Stimulated activated CD8-positive, alpha-beta memory T cell treated with anti-CD3 and anti-CD28 coated beads, Interleukin-2, amount 100 ng/mL, for 1 hour (primary cell): ENCODE measurements at regions not wholly inside any gene's neighbourhood (a gene's known extent, or its start where the extent isn't known, plus 50 kb on each side); places are given as distances from the start of the nearest gene placed in this dataset.
"Not testable (repeated sequence)": the region's sequence is repeated elsewhere in the genome, so short reads cannot be mapped to it uniquely, and the experiment has no call there.

Source experiments
- DNase-seq, 2 donors: peaks; one replicate each; pipeline ENCODE4 v3.0.0-alpha.2; 2020; ENCODE audit warnings: low read depth in 2 of 2

DNA sequence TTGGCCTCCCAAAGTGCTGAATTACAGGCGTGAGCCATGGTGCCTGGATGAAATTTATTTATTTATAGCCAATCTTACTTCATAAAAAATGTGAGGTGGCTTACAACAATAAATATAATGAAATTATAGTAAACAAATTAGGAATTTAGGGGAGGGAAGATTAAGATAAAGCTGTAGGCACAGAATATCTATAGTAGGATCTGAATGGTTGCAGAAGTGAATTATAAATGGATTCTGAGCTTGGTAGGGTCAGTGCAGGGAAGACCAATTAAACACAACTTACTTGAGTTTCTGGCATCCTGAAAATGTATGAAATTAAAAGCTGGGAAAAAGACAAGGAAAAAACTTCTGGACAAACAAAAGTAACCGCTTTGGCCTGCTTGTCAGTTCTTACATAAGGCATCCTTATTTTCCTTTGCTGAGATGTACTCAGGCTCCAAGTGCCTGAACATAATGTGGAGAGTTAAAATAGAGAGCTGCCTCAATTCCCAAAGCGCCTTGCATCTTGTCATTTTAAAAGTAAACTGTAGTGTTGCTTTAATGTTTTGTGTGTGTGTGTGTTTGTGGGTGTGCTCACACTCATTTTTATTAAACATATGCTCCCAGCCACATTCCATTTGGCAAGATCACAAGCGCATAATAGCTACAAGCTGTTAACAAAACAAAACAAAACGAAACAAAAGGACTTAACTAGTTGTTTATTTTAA is 247.3 kb downstream of the S1PR1 start:
- no peak for DNase-seq

- DNase-seq, result no peak
These were observed 248.0 kb downstream of the S1PR1 start for GRCh38 chr1:101484689-101485338.

GRCh38 chr1:101485712-101486111 is 248.9 kb downstream of the S1PR1 start:
- DNase-seq, result no peak

GRCh38 chr1:101492144-101492543 is 255.3 kb downstream of the S1PR1 start:
- not testable (repeated sequence) for DNase-seq

DNA sequence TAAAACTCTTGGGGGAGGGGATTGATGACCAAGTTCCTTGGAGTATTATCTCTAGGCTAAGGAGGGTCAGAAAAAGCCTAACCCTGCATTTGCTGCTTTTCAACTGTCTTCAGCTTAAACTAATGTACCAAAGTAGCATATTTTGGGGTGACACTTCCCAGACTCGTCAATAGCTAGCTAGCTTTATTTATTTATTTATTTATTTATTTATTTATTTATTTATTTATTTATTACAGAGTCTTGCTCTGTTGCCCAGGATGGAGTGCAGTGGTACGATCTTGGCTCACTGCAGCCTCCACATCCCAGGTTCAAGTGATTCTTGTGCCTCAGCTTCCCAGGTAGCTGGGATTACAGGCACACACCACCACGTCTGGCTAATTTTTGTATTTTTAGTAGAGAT is 257.1 kb downstream of the S1PR1 start:
- not testable (repeated sequence) for DNase-seq

DNA sequence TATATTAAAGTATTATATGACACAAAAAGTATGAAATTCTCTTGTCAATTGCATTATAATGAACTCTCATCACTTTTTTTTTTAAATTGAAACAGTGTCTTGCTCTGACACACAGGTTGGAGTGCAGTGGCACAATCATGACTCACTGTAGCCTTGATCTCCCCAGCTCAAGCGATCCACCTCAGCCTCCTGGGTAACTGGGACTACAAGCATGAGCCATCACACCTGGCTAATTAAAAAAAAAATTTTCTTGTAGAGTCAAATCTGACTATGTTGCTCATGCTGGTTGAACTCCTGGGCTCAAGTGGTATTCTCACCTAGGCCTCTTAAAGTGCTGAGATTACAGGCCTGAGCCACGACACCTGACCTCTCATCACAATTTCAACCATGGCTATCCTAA is 259.3 kb downstream of the S1PR1 start:
- no peak for DNase-seq

GRCh38 chr1:101497881-101498559 is 261.2 kb downstream of the S1PR1 start:
- no peak for DNase-seq

DNA sequence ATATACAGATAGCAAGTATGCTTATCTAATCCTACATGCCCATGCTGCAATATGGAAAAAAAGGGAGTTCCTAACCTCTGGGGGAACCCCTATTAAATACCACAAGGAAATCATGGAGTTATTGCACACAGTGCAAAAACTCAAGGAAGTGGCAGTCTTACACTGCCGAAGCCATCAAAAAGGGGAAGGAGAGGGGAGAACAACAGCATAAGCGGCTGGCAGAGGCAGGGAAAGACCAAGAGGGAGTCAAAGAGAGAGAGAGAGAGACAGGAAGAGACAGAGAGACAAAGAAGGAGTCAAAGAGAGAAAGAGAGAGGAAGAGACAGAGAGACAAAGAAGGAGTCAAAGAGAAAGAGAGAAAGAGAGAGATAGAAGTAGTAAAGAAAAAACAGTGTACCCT is 267.3 kb downstream of the S1PR1 start:
- not testable (repeated sequence) for DNase-seq

DNA sequence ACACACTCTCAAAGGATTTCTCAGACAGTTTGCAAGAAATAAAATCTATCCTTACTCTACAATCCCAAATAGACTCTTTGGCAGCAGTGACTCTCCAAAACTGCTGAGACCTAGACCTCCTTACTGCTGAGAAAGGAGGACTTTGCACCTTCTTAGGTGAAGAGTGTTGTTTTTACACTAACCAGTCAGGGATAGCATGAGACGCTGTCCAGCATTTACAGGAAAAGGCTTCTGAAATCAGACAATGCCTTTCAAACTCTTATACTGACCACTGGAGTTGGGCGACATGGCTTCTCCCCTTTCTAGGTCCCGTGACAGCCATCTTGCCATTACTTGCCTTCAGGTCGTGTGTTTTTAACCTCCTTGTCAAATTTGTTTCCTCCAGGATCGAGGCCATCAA is 268.4 kb downstream of the S1PR1 start:
- not testable (repeated sequence) for DNase-seq

DNA sequence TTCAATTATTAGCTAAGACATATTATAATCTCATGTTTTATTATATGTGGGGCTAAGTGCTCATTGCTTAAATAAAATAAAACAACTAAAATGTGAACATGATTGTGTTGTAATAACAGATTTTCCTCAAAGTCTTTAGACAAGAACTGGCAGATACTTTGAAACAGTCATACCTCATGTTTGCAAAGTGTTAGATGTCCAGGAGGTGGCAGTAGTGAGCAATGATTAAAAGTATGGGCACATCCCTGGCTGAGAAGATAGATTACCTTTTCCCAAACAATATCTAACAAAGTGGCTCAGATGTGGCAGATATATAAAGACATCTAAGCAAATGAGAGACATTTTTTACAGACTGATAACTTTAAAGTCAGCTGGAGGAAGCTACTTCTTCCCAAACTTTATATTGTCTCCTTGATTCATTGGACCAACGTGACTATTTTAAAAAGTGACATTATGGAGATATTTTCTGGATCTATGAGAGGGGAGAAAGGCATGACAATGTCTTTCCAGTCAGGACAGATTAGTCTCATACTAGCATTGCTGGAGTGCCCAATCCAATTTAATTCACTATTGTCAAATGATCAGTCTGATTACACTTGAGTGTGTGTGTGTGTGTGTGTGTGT is 269.8 kb downstream of the S1PR1 start:
- no peak for DNase-seq

DNA sequence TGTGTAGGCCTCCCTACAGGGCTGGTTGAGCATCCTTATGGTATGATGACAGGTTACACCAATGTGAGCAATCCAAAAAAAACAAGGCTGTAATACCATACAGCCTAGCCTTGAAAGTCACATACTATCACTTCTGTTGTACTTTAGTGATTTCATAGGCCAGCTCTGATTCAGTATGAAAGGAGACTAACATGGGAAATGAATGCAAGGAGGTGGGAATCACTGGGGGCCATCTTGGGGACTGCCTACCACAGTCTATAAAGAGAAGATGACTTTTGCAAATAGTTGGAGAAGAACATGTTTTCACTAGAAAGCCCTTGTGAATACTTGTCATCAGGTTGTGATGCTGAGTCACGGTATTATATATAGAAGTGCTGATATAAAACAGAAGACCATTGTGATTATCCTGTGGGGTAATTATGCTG is 270.7 kb downstream of the S1PR1 start:
- DNase-seq, result no peak

- DNase-seq, result no peak
These were observed 272.1 kb downstream of the S1PR1 start for GRCh38 chr1:101508913-101509312.

GRCh38 chr1:101509370-101509769 is 272.6 kb downstream of the S1PR1 start:
- DNase-seq, result no peak

DNA sequence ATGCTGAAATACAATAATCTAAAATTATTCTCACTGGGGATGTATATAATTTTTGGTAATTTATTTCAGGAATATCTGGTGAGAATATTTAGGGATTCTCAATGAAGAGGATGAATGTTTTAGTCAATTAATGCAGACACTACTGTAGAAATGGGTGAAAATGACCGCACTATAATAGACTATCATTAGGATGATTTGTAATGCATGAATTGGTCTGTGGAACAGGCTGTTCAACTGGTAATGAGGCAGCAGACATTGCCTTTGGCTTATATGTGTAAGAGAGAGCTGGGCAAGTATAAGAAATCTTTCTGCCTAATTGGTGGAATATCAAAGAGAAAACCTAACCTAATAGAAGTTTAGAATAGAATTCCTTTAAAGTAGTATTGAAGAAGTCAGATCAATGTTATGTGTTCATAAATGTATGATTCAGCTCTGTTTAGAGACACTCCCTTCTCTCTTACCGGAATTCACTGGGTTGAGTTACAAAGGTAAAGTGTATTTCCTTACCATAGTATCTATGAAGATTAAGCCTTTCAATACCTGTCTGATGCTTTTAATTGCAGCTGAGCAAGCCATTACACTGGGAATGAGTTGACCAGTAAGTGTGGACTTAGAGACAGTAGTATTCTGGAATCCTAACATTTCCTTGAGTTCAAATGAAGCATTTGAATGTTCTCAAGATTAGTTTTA is 274.5 kb downstream of the S1PR1 start:
- no peak for DNase-seq

- no peak for DNase-seq
These were observed 283.5 kb downstream of the S1PR1 start for GRCh38 chr1:101520302-101520701.

- no peak for DNase-seq
These were observed 285.7 kb downstream of the S1PR1 start for GRCh38 chr1:101522486-101522885.

DNA sequence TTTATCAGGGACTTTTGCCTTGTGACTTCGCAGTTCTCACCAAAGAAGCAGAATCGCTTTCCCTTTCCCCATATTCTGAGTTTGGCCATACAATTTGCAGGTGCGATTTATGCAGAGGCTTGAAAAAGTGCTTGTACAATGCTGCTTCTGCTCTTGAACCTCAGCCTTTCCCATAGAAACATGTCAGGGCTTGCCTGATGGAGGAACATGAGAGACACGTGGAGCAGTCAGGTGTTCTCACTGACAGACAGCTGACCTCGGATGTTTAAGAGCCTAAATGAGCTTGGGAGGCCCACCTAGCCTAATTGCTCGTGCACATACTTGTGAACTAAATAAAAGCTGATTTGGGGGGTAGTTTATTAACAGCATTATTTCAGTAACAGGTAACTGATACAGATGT is 290.0 kb downstream of the S1PR1 start:
- no peak for DNase-seq

DNA sequence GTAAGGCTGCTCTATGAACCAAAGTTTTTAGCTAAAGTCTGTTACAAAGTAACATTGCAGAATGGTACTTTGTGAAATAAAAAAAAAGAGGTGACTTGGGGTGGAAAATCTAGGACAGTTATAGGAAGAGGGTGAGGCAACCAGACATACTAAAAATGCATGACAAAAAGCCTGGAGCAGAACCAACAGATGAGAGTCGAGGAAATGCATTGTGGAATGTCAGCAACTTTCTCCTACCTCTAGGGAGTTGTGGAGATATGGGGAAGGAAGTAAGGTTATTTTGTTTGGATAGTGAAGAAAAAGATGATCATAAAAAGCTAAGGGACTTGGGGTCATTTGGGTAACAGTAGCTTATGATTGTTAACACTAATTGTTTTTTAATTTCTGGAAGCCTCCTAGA is 295.6 kb downstream of the S1PR1 start:
- no peak for DNase-seq

GRCh38 chr1:101540161-101540560 is 303.3 kb downstream of the S1PR1 start:
- no peak for DNase-seq

DNA sequence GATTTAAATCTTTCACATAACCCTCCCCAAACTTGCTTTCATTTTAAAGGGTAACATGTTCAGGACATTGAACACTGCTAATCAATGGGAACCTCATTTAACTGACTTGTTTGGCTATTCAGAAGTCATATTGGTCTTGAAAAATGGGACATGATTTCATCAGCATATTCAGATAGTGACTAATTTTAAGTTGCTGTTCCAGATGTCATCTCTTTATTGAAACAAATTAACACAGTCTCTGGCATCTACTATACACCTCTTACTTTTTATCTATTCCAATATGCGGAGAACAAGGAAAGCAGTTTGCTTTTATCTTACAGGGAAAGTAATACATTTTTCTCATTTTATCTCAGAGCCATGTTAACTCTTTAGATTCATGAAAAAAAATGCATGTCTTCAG is 310.1 kb downstream of the S1PR1 start:
- DNase-seq, result no peak

DNA sequence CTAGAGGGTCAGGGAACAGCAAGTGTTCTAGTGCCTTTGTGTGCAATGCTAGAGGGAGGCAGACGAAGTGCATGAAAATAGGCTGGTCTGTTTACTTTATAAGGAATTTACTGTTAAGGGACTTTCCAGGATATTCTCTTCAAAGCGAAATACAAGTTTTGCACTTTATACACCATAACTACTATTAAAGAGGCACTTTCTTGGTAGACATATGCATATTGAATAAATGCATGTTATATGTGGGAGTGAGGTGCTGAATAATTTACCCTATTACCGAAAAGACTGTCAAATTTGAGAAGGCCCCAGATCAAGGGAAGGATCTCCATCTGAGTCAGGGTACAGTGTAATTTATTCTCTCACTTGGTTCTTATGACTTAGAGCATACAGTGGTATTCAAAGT is 310.5 kb downstream of the S1PR1 start:
- no peak for DNase-seq

- no peak for DNase-seq
These were observed 311.6 kb downstream of the S1PR1 start for GRCh38 chr1:101548376-101548775.
